Prostate gland (tissue), 2 donors: ENCODE measurements at regions not wholly inside any gene's neighbourhood (a gene's known extent, or its start where the extent isn't known, plus 50 kb on each side); places are given as distances from the start of the nearest gene placed in this dataset.
A peak's percentile ranks its signal among the peaks of the same experiment; 100 is the strongest.

ENCODE experiments used
- DNase-seq: peaks from one replicate; pipeline ENCODE4 v3.0.0-alpha.2; 2019; ENCODE audit warnings: low spot score
- H3K27ac ChIP-seq, 2 donors: fragments of 200-600 bp; sonication (generic); 2 replicates each; pipeline ENCODE4 v1.5.1; 2017 to 2019
- H3K27me3 ChIP-seq: fragments of 200-600 bp; sonication (generic); replicated peaks from 2 replicates; pipeline ENCODE4 v1.5.1; 2019; ENCODE audit not compliant: insufficient read depth
- H3K36me3 ChIP-seq, 2 donors: fragments of 200-600 bp; sonication (generic); 1 replicate in 1 of 2; 2 replicates in 1 of 2; pipeline versions ENCODE4 v1.5.1 to v1.8.1; 2017 to 2019
- H3K4me1 ChIP-seq: fragments of 200-600 bp; sonication (generic); replicated peaks from 2 replicates; pipeline ENCODE4 v1.5.1; 2019
- H3K4me3 ChIP-seq, 2 donors: fragments of 200-600 bp; sonication (generic); 2 replicates each; pipeline ENCODE4 v1.5.1; 2017 to 2019
- H3K9me3 ChIP-seq: fragments of 200-600 bp; sonication (generic); 2 replicates; pipeline ENCODE4 v1.5.1; 2017
- POLR2A ChIP-seq: fragments of 450-650 bp; IDR thresholded peaks from one replicate; pipeline ENCODE4 v1.6.1; 2016; ENCODE audit warnings: antibody characterized with exemption, mild to moderate bottlenecking
- POLR2AphosphoS5 ChIP-seq: sonication (generic); formaldehyde crosslinking; IDR thresholded peaks from one replicate; pipeline ENCODE4 v1.6.1; 2017; ENCODE audit warnings: antibody characterized with exemption
- WGBS: methylation state at CpG from one replicate; pipeline ENCODE4 v1.1.5; 2018; 5-methylcytosine and 5-hydroxymethylcytosine counted together
- intact Hi-C: fragments of 100-400 bp; cut with DNase I; formaldehyde crosslinking; loops from one replicate; pipeline ENCODE4 v1.14.2; 2022
- TF ChIP-seq, protein P1 (sequence below), 4 experiments: fragments of 200-600 bp in 2 of 4; fragments of 450-650 bp in 2 of 4; sonication (generic) in 2 of 4; IDR thresholded peaks; 1 replicate in 3 of 4; 2 replicates in 1 of 4; pipeline ENCODE4 v1.5.1; 2016 to 2019; ENCODE audit warnings: antibody characterized with exemption in 4 of 4, mild to moderate bottlenecking in 2 of 4, moderate library complexity in 2 of 4

DNA sequence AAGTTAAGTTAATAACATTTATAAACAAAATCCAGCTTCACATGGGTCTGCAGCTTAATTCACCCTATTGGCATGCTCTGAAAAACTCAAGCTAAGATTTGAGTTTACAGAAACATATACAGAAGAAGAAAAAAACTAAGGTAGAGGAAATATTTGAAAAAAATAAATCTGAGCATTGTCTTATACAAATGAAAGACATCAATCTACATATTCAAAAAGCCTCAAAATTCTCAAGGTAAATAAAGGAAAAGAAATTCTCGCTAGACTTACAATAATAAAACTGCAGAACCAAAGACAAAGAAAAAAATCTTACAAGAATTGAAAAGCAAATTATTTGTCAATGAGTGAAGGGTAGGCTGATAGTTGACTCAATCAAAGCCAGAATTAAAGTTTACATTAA, 493.4 kb downstream of the CETN3 start:
- TF ChIP-seq POLR2AphosphoS5 (no peak), POLR2A (no peak)
- TF ChIP-seq, protein P1, sequence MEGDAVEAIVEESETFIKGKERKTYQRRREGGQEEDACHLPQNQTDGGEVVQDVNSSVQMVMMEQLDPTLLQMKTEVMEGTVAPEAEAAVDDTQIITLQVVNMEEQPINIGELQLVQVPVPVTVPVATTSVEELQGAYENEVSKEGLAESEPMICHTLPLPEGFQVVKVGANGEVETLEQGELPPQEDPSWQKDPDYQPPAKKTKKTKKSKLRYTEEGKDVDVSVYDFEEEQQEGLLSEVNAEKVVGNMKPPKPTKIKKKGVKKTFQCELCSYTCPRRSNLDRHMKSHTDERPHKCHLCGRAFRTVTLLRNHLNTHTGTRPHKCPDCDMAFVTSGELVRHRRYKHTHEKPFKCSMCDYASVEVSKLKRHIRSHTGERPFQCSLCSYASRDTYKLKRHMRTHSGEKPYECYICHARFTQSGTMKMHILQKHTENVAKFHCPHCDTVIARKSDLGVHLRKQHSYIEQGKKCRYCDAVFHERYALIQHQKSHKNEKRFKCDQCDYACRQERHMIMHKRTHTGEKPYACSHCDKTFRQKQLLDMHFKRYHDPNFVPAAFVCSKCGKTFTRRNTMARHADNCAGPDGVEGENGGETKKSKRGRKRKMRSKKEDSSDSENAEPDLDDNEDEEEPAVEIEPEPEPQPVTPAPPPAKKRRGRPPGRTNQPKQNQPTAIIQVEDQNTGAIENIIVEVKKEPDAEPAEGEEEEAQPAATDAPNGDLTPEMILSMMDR (IDR thresholded peaks at IDR 0.05), result no peak
- Histone ChIP-seq H3K9me3 (no peaks in the 10 kb centered on the region), H3K4me1 (no peaks in the 10 kb centered on the region), H3K4me3 (no peak overlapping the region), H3K27ac (no peak overlapping the region), H3K36me3 (no peaks in the 10 kb centered on the region), H3K27me3 (no peaks in the 10 kb centered on the region)
- no peak for DNase-seq
- intact Hi-C loops, result no loop called here
- 91% methylated on average over 1 of the region's 1 CpG for WGBS

DNA sequence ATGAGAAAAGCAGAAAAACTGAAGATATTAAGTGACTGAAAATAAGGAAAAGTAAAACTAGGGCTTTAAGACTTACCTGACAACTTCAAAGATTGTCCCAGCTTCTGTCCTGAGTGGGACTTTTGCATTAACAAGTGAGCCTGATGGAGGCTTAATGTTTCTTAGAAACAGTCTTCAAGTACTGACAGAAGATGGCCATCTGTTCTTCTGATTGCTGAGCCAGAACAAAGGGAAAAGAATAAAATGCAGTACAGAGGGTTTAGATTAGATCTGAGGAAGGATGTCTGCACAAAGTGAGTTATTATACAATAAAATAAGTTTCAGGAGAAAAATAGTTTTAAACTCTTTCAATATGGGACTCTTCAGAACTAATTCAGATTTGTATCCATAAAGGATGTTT, 500.7 kb downstream of the CETN3 start:
- TF ChIP-seq, protein P1 (IDR thresholded peaks at IDR 0.05), result no peak
- TF ChIP-seq POLR2AphosphoS5 (no peak), POLR2A (no peak)
- Histone ChIP-seq H3K27me3 (no peaks in the 10 kb centered on the region), H3K4me1 (no peaks in the 10 kb centered on the region), H3K4me3 (no peak overlapping the region), H3K36me3 (no peaks in the 10 kb centered on the region), H3K27ac (no peak overlapping the region), H3K9me3 (no peaks in the 10 kb centered on the region)
- DNase-seq, result no peak
- intact Hi-C loops, result no loop called here

DNA sequence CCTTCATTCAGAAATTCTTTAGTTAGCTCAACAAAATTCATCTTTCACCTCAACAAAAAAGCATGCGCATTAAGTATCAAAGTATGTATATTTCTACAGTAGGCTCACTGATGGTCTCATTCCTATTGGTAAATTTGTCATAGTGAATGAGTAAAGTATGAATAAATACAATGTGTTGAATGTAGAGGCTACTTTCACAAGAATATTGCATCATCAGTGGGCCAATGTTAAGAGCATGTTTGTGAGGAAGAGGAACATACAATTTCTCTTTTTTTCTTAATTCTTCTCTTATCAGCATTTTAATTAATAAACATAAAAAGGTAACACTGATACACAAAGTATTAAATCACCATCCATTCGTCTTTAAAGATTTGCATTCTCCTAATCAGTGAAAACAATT, 505.1 kb downstream of the CETN3 start:
- intact Hi-C loops, result no loop called here

DNA sequence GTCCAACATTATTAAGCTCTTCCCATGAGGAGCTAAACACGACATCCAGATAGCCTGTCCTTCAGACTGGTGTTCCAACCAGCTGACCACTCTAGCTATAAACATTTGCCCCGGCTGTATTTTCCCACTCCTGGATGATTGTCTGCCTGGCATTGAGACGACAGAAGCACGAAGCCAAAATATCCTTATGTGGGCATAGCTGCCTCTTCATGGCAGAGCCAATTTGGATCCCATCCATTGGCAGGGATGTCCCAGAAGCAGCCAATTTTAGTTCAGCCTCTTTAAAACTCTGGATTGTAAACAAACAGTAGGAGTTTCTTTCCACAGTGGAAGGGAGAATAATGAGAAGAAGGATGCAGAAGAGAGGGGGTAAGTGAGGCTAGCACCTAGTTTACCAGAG, 507.6 kb downstream of the CETN3 start:
- Histone ChIP-seq H3K9me3 (no peaks in the 10 kb centered on the region), H3K27me3 (no peaks in the 10 kb centered on the region), H3K4me3 (no peak overlapping the region), H3K4me1 (no peaks in the 10 kb centered on the region), H3K36me3 (no peaks in the 10 kb centered on the region), H3K27ac (peak overlapping the region; percentile 42 to 43)
- TF ChIP-seq, protein P1 (IDR thresholded peaks at IDR 0.05), result no peak
- TF ChIP-seq POLR2A, result no peak
- peak; percentile 81 for TF ChIP-seq POLR2AphosphoS5
- 10% methylated on average over 4 of the region's 4 CpGs for WGBS
- intact Hi-C loops, result loop anchor here (2.0 kb wide), 1 partner anchor 229 kb away; no protein-coding TSS in a partner anchor
- DNase-seq, result peak; percentile 57

More for the DNA sequence above, 505.1 kb downstream of the CETN3 start:
- Histone ChIP-seq H3K27me3 (no peaks in the 10 kb centered on the region), H3K9me3 (no peaks in the 10 kb centered on the region), H3K4me1 (no peaks in the 10 kb centered on the region), H3K27ac (no peak overlapping the region), H3K4me3 (no peak overlapping the region), H3K36me3 (no peaks in the 10 kb centered on the region)
- DNase-seq, result no peak
- 92% methylated on average over 2 of the region's 2 CpGs for WGBS
- TF ChIP-seq POLR2AphosphoS5, result no peak
- no peak for TF ChIP-seq POLR2A
- TF ChIP-seq, protein P1 (IDR thresholded peaks at IDR 0.05), result no peak

DNA sequence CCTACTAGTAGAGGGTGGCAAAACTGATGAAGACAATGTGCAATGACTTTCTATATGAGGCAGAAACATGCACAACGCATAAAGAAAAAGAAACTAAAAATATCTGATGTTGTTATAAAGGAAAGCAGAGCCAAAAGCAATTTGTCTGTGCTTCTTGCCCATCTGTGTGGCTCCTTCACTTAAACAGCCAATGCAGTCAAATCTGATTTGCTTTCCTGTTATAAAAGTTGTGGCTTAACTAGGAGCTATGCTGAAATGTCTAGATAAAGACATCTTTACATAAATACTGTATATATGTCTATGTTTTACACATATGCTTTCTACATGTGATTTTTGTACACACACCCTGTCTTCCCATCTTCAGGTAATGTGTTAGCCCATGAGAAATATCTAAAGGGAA, 508.2 kb downstream of the CETN3 start:
- Histone ChIP-seq H3K27ac (peak overlapping the region in 1 of 2 donors; percentile 43), H3K27me3 (no peaks in the 10 kb centered on the region), H3K4me3 (no peak overlapping the region), H3K9me3 (no peaks in the 10 kb centered on the region), H3K36me3 (no peaks in the 10 kb centered on the region), H3K4me1 (no peaks in the 10 kb centered on the region)
- intact Hi-C loops, result loop anchor here (2.0 kb wide), 1 partner anchor 229 kb away; no protein-coding TSS in a partner anchor
- WGBS, result 33% methylated on average over 1 of the region's 1 CpG
- DNase-seq, result no peak
- TF ChIP-seq POLR2A (no peak), POLR2AphosphoS5 (no peak)
- TF ChIP-seq, protein P1 (IDR thresholded peaks at IDR 0.05), result no peak
